Erythroblast (primary cell): ENCODE measurements at regions not wholly inside any gene's neighbourhood (a gene's known extent, or its start where the extent isn't known, plus 50 kb on each side); places are given as distances from the start of the nearest gene placed in this dataset.

ENCODE experiments used
- GATA1 ChIP-seq: IDR thresholded peaks from 2 replicates; pipeline ENCODE4 v1.6.1; 2011; ENCODE audit warnings: low read depth, mild to moderate bottlenecking, control low read depth, low read length, moderate library complexity
- POLR2A ChIP-seq: IDR thresholded peaks from 2 replicates; pipeline ENCODE4 v1.6.1; 2011; ENCODE audit warnings: mild to moderate bottlenecking, low read length

- TF ChIP-seq POLR2A (no peak), GATA1 (no peak)
Observed at GRCh38 chr13:31978021-31978420, 53.6 kb upstream of the FRY start.
